Activated CD8-positive, alpha-beta memory T cell treated with anti-CD3 and anti-CD28 coated beads, Interleukin-2, amount 10 ng/mL, durations not matched to agents 7 days and 5 days (primary cell): ENCODE measurements at regions not wholly inside any gene's neighbourhood (a gene's known extent, or its start where the extent isn't known, plus 50 kb on each side); places are given as distances from the start of the nearest gene placed in this dataset.

Experiments
- ATAC-seq: fragments of 150-1000 bp; cut with Tn5 transposase; one replicate; pipeline ENCODE4 v1.10.0; 2021; ENCODE audit warnings: moderate library complexity
- CTCF ChIA-PET: fragments of 350-600 bp; sonication (Branson Sonifier 250); formaldehyde crosslinking; loops from one replicate; lab custom pipeline; 2021; ENCODE audit warnings: antibody characterized with exemption; lab: Charles Lee
- DNase-seq: peaks from one replicate; pipeline ENCODE4 v3.0.0-alpha.2; 2020
- H3K27ac Mint-ChIP-seq: one replicate; pipeline ENCODE4 v1.8.0; 2021; ENCODE audit warnings: mild to moderate bottlenecking, mixed read lengths
- H3K27me3 Mint-ChIP-seq: one replicate; pipeline ENCODE4 v1.8.0; 2021; ENCODE audit warnings: mixed read lengths
- H3K36me3 Mint-ChIP-seq: one replicate; pipeline ENCODE4 v1.8.0; 2021; ENCODE audit warnings: mild to moderate bottlenecking, mixed read lengths
- H3K4me1 Mint-ChIP-seq: one replicate; pipeline ENCODE4 v1.8.0; 2021; ENCODE audit warnings: mixed read lengths
- H3K4me3 Mint-ChIP-seq: one replicate; pipeline ENCODE4 v1.8.0; 2021; ENCODE audit warnings: mild to moderate bottlenecking, moderate library complexity, mixed read lengths
- H3K9me3 Mint-ChIP-seq: one replicate; pipeline ENCODE4 v1.8.0; 2022; ENCODE audit warnings: low read depth, mixed read lengths

DNA sequence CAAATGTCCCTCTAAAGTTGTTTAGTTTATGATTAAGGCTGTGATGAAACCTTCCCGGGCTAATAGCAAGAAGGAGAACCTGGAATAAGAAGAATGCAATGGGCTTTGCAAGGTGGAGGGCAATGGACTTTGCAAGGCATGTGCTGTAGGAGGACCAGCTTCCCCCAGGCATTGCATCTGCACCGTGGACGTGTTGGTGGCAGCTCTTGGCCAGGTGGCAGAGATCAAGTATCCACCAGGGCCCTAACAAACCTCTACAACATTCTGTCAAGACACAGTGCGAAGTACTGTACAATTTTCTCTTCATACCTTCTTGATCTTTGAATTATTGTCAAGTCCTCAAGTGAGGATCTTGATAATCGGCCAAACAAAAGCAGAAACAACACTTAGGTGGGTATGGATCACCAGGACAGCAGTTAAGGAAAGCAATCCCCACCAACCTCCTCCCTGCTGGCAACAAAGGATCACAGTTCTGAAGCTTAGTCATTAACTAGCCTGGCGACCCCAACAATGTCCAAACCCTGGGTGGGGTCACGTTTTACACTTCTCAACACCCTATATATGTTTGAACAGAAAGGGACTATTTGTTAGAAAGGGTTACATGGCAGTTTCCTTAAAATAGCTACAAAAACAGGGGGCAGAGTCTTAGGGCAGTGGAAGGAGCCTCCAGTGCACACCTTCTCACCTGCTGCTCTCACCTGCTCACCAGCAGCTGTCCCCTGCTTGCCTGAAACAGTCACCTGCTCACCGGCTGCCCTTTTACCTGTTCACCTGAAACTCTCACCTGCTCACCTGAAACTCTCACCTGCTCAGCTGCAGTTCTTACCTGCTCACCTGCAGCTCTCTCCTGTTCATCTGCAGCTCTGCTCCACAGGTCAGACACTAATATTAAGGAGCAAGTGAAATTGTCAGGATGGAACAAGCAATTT lies 137.9 kb upstream of the LIPC start:
- CTCF ChIA-PET = no interaction called here
- peaks cover 9% of the 10 kb centered on the region for H3K36me3 Mint-ChIP-seq
- H3K27ac Mint-ChIP-seq = no peak overlapping the region
- H3K9me3 Mint-ChIP-seq = peaks cover 8% of the 10 kb centered on the region
- peaks cover 9% of the 10 kb centered on the region for H3K27me3 Mint-ChIP-seq
- no peak overlapping the region for H3K4me3 Mint-ChIP-seq
- H3K4me1 Mint-ChIP-seq = peaks cover 32% of the 10 kb centered on the region
- DNase-seq (no peak), ATAC-seq (no peak)

DNA sequence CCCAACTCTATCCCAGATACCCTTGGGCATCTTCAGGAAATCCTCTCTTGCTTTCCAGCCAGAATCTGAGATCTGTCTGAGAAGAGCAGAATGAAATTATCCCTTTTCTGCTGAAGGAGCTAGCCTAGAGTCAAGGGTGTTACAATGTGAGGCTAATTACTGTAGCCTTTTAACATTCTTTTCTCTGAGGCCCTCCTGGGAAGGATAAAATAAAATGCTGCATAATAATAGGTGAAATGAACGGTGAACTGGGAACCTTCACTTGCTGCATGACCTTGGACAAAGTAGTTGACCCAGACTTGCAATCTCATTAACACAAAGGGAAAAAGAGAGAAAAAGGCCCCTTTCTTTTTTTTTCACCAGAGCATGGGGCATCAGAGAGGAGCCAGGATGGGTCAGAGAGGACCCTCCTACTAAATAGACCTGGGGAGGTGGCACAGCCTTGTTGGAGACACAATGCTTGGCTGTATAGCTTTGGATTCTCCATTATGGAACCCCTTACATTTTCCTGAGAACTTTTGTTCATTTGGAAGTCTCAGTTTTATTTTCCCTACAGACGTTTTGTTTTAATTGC lies 137.0 kb upstream of the LIPC start:
- H3K4me3 Mint-ChIP-seq = no peak overlapping the region
- H3K36me3 Mint-ChIP-seq = peaks cover 9% of the 10 kb centered on the region
- no peak for DNase-seq
- no peak overlapping the region for H3K27ac Mint-ChIP-seq
- H3K4me1 Mint-ChIP-seq = peaks cover 34% of the 10 kb centered on the region
- ATAC-seq = no peak
- peaks cover 8% of the 10 kb centered on the region for H3K9me3 Mint-ChIP-seq
- CTCF ChIA-PET = no interaction called here
- peaks cover 9% of the 10 kb centered on the region for H3K27me3 Mint-ChIP-seq

DNA sequence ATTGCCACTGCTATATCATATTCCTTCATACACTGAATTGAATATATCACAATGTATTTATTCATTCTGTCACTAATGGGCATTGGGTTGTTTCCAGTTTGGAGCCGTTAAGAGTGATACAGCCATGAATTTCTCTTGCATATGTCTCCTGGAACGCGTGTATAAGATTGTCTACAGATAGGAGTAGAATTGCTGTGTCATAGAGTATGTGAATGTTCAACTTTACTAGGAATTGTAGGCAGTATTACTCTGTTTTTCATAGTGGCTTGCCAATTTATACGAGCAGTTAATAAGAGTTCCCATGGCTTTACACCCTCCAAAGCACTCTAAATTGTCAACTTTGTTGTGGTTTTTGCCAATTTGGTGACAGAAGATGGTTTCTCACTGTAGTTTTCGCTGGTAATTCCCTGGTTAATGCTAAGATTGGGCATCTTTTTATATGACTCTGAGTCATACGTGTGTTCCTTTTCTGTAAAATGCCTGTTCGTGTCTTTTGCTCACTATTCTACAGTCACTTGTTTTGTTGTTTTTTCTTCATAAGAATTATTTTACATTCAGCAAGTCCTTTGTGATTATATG lies 136.1 kb upstream of the LIPC start:
- H3K27ac Mint-ChIP-seq = no peak overlapping the region
- no peak for DNase-seq
- peaks cover 8% of the 10 kb centered on the region for H3K9me3 Mint-ChIP-seq
- peaks cover 32% of the 10 kb centered on the region for H3K4me1 Mint-ChIP-seq
- peaks cover 9% of the 10 kb centered on the region for H3K27me3 Mint-ChIP-seq
- H3K36me3 Mint-ChIP-seq = peaks cover 8% of the 10 kb centered on the region
- no peak for ATAC-seq
- H3K4me3 Mint-ChIP-seq = no peak overlapping the region
- CTCF ChIA-PET = no interaction called here

- ATAC-seq = no peak
- no peak for DNase-seq
- H3K4me1 Mint-ChIP-seq = peaks cover 29% of the 10 kb centered on the region
- peaks cover 8% of the 10 kb centered on the region for H3K36me3 Mint-ChIP-seq
- no peak overlapping the region for H3K4me3 Mint-ChIP-seq
- no peak overlapping the region for H3K27ac Mint-ChIP-seq
- H3K27me3 Mint-ChIP-seq = peaks cover 9% of the 10 kb centered on the region
- peaks cover 8% of the 10 kb centered on the region for H3K9me3 Mint-ChIP-seq
- CTCF ChIA-PET = interaction anchor here (2.0 kb wide), 1 partner anchor 24 kb away, joined by 4 read pairs; no protein-coding TSS in a partner anchor
Measured at GRCh38 chr15:58296276-58296675, 135.5 kb upstream of the LIPC start.

GRCh38 chr15:58297639-58298038 lies 134.2 kb upstream of the LIPC start:
- Mint-ChIP-seq H3K27ac (no peak overlapping the region), H3K4me3 (no peak overlapping the region), H3K4me1 (peaks cover 16% of the 10 kb centered on the region), H3K9me3 (peaks cover 6% of the 10 kb centered on the region), H3K36me3 (peaks cover 6% of the 10 kb centered on the region), H3K27me3 (peaks cover 9% of the 10 kb centered on the region)
- CTCF ChIA-PET = interaction anchor here (2.0 kb wide), 1 partner anchor 23 kb away, joined by 4 read pairs; no protein-coding TSS in a partner anchor
- ATAC-seq (no peak), DNase-seq (no peak)

DNA sequence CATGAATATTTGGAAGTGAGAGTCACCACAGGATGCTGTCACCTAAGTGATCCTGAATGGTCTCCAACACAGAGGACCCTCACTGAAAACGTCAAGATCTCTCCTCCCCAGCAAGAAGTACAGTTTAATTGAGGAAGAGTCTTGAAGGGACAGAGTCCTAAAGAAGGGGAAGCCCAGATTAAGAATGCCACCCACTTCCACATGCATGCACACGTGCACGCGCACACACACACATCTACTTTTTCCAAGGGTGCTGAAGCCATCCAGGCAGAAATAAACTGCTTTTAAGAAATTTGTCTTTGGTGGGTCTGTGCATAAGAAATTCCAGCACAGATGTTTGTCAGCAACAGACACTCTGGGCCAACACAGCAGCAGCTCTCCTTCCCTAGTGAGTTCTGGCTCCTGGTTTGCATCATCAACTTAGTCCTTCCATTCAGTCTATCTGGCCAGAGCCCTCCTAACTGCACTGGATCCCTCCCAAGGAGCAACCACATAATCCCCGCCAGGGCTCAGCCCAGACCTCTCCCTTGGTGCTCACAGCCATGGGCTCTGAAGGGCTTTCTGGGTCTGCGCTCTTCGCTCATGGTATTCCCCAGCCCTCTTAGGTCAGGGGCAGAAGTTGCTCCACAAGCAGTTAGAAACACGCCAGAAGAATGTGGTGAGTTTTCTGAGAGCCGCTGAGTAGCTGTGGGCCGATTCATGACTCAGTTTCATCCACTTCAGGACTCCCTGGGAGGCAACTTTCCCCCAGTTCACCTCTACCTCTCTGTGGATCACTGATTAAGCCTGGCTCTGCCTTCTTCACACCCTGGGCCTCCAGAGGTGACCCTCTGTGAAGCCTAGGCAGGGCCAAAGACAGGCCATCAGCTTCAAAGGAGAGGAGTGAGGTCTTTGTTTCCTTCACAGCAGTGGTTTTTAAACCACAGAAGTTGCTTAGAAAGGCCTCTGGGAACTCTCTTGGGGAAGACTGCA lies 132.6 kb upstream of the LIPC start:
- Mint-ChIP-seq H3K27me3 (peaks cover 9% of the 10 kb centered on the region), H3K27ac (no peak overlapping the region), H3K36me3 (peaks cover 5% of the 10 kb centered on the region), H3K4me1 (peaks cover 13% of the 10 kb centered on the region), H3K9me3 (peaks cover 5% of the 10 kb centered on the region), H3K4me3 (no peak overlapping the region)
- ATAC-seq (no peak), DNase-seq (no peak)
- CTCF ChIA-PET = no interaction called here

- no peak overlapping the region for H3K4me3 Mint-ChIP-seq
- peaks cover 1% of the 10 kb centered on the region for H3K36me3 Mint-ChIP-seq
- peaks cover 3% of the 10 kb centered on the region for H3K9me3 Mint-ChIP-seq
- CTCF ChIA-PET = no interaction called here
- H3K27me3 Mint-ChIP-seq = peaks cover 3% of the 10 kb centered on the region
- no peak overlapping the region for H3K27ac Mint-ChIP-seq
- no peak for ATAC-seq
- DNase-seq = no peak
- peaks cover 17% of the 10 kb centered on the region for H3K4me1 Mint-ChIP-seq
Measured at GRCh38 chr15:58302832-58303231, 129.0 kb upstream of the LIPC start.

DNA sequence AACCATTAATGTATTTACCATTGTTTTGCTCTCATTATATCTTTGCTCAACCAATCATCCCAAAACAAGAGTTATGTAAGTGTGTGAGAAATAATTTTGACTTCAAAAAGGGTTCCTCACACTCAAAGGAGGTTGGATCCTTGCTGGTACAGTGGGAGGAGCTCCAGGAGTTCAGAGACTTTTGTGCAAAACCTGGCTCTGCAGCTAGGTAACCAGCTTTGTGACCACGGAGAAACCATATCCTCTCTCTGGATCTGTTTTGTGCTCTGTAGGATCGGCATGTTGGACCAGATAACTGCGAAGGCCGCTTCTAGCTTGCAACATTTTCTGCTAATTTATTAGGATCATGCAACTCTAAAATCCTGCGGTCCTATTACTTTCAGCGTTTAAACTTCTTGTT lies 128.6 kb upstream of the LIPC start:
- Mint-ChIP-seq H3K27ac (no peak overlapping the region), H3K4me1 (peaks cover 17% of the 10 kb centered on the region), H3K4me3 (peak overlapping the region; percentile 0), H3K9me3 (peaks cover 3% of the 10 kb centered on the region), H3K36me3 (peaks cover 1% of the 10 kb centered on the region), H3K27me3 (peaks cover 3% of the 10 kb centered on the region)
- ATAC-seq (no peak), DNase-seq (no peak)
- CTCF ChIA-PET = no interaction called here

DNA sequence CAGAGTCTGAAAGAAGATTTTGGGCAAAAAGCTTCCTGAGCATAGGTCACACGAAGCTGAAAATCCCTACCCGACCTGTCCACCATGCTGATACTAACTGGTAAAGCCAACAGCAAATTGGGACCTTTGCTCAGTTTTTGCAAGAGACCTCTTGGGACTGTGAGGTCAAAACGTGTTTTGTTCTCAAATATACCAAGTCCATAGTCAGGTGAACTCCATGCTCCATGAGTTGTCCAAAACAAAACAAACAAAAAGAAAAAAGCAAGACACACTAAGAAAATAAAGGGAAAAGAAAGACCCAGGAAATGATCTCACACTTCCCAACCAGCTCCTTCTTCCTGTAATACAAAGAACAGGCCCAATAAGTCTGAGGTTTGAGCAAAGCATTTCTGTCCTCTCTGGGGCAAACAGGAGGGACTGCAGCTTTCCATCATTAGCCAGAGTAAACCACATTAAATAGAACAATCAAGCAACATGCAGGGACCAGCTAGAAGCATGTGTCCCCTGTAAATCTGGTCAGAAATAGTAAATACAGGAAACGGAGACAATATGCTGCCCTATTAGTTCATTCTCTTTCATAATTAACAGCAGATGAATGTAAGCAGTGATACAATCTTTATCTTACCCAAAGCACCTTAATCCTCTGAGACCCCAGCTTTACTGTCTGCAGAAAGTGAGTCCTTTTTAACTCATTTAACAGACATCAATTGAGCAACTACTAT lies 125.0 kb upstream of the LIPC start:
- H3K9me3 Mint-ChIP-seq = no peaks in the 10 kb centered on the region

GRCh38 chr15:58307313-58307961 lies 124.4 kb upstream of the LIPC start:
- ATAC-seq (no peak), DNase-seq (no peak)
- Mint-ChIP-seq H3K4me1 (peaks cover 15% of the 10 kb centered on the region), H3K27me3 (no peaks in the 10 kb centered on the region), H3K36me3 (no peaks in the 10 kb centered on the region), H3K4me3 (no peak overlapping the region), H3K9me3 (no peaks in the 10 kb centered on the region), H3K27ac (no peak overlapping the region)
- CTCF ChIA-PET = interaction anchor here (1.3 kb wide), 1 partner anchor 32 kb away, joined by 3 read pairs; no protein-coding TSS in a partner anchor

More for the DNA sequence above, 125.0 kb upstream of the LIPC start:
- peaks cover 15% of the 10 kb centered on the region for H3K4me1 Mint-ChIP-seq
- CTCF ChIA-PET = interaction anchor here (1.3 kb wide), 1 partner anchor 33 kb away, joined by 3 read pairs; no protein-coding TSS in a partner anchor
- H3K4me3 Mint-ChIP-seq = no peak overlapping the region
- H3K36me3 Mint-ChIP-seq = no peaks in the 10 kb centered on the region
- H3K27me3 Mint-ChIP-seq = no peaks in the 10 kb centered on the region
- no peak for DNase-seq
- ATAC-seq = no peak
- no peak overlapping the region for H3K27ac Mint-ChIP-seq

DNA sequence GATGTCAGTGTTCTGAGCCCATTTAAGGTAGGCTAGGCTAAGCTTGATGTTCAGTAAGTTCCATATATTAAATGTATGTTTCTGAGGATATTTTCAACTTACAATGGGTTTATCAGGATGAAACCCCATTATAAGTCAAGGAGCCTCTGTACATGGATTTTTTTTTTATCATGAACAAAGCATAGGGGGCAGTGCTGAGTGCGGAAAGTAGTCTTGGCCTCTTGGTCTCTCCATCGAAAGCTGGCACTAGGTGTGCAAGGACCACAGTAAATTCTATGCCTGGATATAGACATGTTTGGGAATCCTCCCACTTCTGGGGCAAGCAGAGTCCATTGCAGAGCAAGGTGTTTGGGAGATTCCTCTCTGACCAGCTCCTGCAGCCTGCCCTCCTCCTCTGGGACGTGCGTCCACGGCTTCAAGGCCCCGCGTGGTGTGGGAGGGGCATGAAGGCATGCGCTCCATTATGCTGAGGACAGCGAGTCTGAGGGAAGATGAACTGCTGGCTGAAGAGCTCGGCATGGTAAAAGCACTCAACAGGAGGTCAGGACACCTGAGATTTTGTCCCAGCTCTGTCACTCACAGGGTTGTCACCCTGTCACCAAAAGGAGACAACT lies 122.9 kb upstream of the LIPC start:
- no peak for DNase-seq
- no peaks in the 10 kb centered on the region for H3K27me3 Mint-ChIP-seq
- H3K9me3 Mint-ChIP-seq = no peaks in the 10 kb centered on the region
- CTCF ChIA-PET = interaction anchor here (1.0 to 1.5 kb wide), 2 partner anchors 10 to 21 kb away, joined by 3 to 4 read pairs; no protein-coding TSS in a partner anchor
- no peak for ATAC-seq
- peaks cover 13% of the 10 kb centered on the region for H3K4me1 Mint-ChIP-seq
- H3K36me3 Mint-ChIP-seq = no peaks in the 10 kb centered on the region
- no peak overlapping the region for H3K4me3 Mint-ChIP-seq
- H3K27ac Mint-ChIP-seq = no peak overlapping the region
